ENCODE measurements at regions not wholly inside any gene's neighbourhood (a gene's known extent, or its start where the extent isn't known, plus 50 kb on each side); places are given as distances from the start of the nearest gene placed in this dataset.

GRCh38 chr10:117792214-117792613 lies 249.7 kb downstream of the EMX2 start:
- H3K36me3 ChIP-seq, result no peaks in the 10 kb centered on the region
- no peaks in the 10 kb centered on the region for H3K9me3 ChIP-seq
- no peaks in the 10 kb centered on the region for H3K27me3 ChIP-seq
- TF ChIP-seq POLR2A (IDR thresholded peaks at IDR 0.05), result no peak
- no peak for TF ChIP-seq CTCF (IDR thresholded peaks at IDR 0.05)
- no peak for TF ChIP-seq POLR2AphosphoS5 (IDR thresholded peaks at IDR 0.05)
- H3K4me3 ChIP-seq, result no peak overlapping the region
- no peaks in the 10 kb centered on the region for H3K4me1 ChIP-seq
- intact Hi-C loops (cut with DNase I; ENCODE audit: low total_unique reads), result no loop called here
- no peak for DNase-seq (ENCODE audit: low spot score in 2 of 2)
- no peak overlapping the region for H3K27ac ChIP-seq

- Histone ChIP-seq H3K9me3 (no peaks in the 10 kb centered on the region), H3K27ac (no peak overlapping the region), H3K27me3 (no peaks in the 10 kb centered on the region), H3K4me1 (no peaks in the 10 kb centered on the region), H3K36me3 (no peaks in the 10 kb centered on the region), H3K4me3 (no peak overlapping the region)
- intact Hi-C loops (cut with DNase I; ENCODE audit: low total_unique reads), result no loop called here
- no peak for TF ChIP-seq CTCF (IDR thresholded peaks at IDR 0.05)
- no peak for TF ChIP-seq POLR2A (IDR thresholded peaks at IDR 0.05)
- TF ChIP-seq POLR2AphosphoS5 (IDR thresholded peaks at IDR 0.05), result no peak
- DNase-seq (ENCODE audit: low spot score in 2 of 2), result no peak
Measured at GRCh38 chr10:117796130-117796745, 250.5 kb downstream of the RAB11FIP2 start.

- no peak for TF ChIP-seq POLR2AphosphoS5 (IDR thresholded peaks at IDR 0.05)
- Histone ChIP-seq H3K4me3 (no peak overlapping the region), H3K27me3 (no peaks in the 10 kb centered on the region), H3K27ac (no peak overlapping the region), H3K9me3 (no peaks in the 10 kb centered on the region), H3K36me3 (no peaks in the 10 kb centered on the region), H3K4me1 (no peaks in the 10 kb centered on the region)
- no peak for DNase-seq (ENCODE audit: low spot score in 2 of 2)
- intact Hi-C loops (cut with DNase I; ENCODE audit: low total_unique reads), result no loop called here
Measured at GRCh38 chr10:117797296-117797695, 249.4 kb downstream of the RAB11FIP2 start.

- Histone ChIP-seq H3K36me3 (no peaks in the 10 kb centered on the region), H3K27ac (no peak overlapping the region), H3K4me3 (no peak overlapping the region), H3K4me1 (no peaks in the 10 kb centered on the region), H3K9me3 (no peaks in the 10 kb centered on the region), H3K27me3 (peaks cover 0 to 7% of the 10 kb centered on the region in 2 donors)
- intact Hi-C loops (cut with DNase I; ENCODE audit: low total_unique reads), result no loop called here
- DNase-seq (ENCODE audit: low spot score in 2 of 2), result no peak
- TF ChIP-seq CTCF (IDR thresholded peaks at IDR 0.05) (no peak), POLR2A (IDR thresholded peaks at IDR 0.05) (no peak), POLR2AphosphoS5 (IDR thresholded peaks at IDR 0.05) (no peak)
Measured at GRCh38 chr10:117801691-117802090, 245.1 kb downstream of the RAB11FIP2 start.

GRCh38 chr10:117804470-117805011 lies 242.2 kb downstream of the RAB11FIP2 start:
- no peak overlapping the region for H3K27ac ChIP-seq
- TF ChIP-seq POLR2A (IDR thresholded peaks at IDR 0.05) (no peak), CTCF (IDR thresholded peaks at IDR 0.05) (no peak), POLR2AphosphoS5 (IDR thresholded peaks at IDR 0.05) (no peak)
- H3K36me3 ChIP-seq, result no peaks in the 10 kb centered on the region
- H3K4me1 ChIP-seq, result no peaks in the 10 kb centered on the region
- no peaks in the 10 kb centered on the region for H3K9me3 ChIP-seq
- peaks cover 0 to 15% of the 10 kb centered on the region in 2 donors for H3K27me3 ChIP-seq
- intact Hi-C loops (cut with DNase I; ENCODE audit: low total_unique reads), result no loop called here
- H3K4me3 ChIP-seq, result no peak overlapping the region
- DNase-seq (ENCODE audit: low spot score in 2 of 2), result no peak
